ENCODE measurements at regions not wholly inside any gene's neighbourhood (a gene's known extent, or its start where the extent isn't known, plus 50 kb on each side); places are given as distances from the start of the nearest gene placed in this dataset.
"Not testable (repeated sequence)": the region's sequence is repeated elsewhere in the genome, so short reads cannot be mapped to it uniquely, and the experiment has no call there.

- no peak for DNase-seq (ENCODE audit: low read depth in 2 of 2)
Observed at GRCh38 chr11:129698212-129698611, 117.4 kb upstream of the TMEM45B start.

- no peak for DNase-seq (ENCODE audit: low read depth in 2 of 2)
Observed at GRCh38 chr11:129699711-129700304, 115.8 kb upstream of the TMEM45B start.

DNA sequence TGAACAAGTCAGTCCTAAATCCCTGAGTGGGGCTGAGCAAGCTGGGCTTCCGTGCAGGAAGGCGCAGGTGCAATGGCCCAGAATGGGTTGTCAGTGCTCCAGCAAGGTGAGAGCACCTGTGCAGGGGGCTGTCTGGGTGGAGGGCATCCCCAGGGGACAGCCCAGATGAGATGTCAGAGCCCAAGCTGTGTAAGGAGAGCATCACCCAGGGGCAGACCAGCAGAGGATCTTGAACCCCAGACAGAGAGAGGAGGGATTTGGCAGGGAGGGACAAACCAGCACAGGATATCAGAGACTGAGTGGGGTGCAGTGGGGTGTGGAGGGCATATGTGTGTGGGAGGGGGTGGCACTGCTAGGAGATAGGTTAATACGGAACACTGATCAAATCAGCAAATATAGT is 114.9 kb upstream of the TMEM45B start:
- DNase-seq (ENCODE audit: low read depth in 2 of 2): no peak

DNA sequence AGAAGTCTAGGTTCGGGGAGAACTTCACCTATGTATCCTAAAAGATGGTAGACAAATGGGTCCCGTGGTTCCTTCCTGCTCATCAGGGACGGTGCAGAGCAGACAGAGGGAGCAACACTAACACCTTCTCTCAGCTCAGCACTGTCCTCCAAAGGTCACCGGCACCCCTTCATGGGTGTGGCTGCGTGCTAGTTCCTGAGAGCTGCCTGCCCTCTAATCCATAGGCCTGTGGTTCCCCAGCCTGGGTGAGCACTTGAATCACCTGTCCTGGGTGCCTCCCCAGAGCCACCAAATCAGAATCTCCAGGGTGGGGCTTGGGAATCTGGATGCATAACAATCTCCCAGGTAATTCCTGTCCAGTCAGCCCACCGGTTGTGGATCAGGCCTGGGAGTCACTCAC is 113.9 kb upstream of the TMEM45B start:
- DNase-seq (ENCODE audit: low read depth in 2 of 2): no peak

- DNase-seq (ENCODE audit: low read depth in 2 of 2): no peak
Observed at GRCh38 chr11:129702410-129703398, 112.9 kb upstream of the TMEM45B start.

DNA sequence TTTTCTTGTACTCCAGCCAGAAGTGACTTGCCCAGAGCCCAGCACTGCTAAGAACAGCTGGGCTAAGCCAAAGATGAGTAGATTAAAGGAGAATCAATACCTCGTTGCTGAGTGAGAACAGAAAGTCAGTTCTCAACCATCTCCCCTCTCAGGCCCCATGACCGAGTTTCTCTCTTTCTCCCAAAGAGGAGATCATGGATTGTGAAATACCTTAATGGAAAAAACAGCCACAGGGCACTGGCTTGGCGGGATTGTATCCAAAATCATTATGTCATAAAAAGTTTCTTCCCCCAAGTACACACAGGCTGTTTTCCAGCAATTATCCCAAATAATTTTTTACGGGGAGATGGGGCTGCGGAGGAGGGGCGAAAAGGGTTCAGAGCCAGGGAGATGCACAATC is 111.8 kb upstream of the TMEM45B start:
- no peak for DNase-seq (ENCODE audit: low read depth in 2 of 2)

DNA sequence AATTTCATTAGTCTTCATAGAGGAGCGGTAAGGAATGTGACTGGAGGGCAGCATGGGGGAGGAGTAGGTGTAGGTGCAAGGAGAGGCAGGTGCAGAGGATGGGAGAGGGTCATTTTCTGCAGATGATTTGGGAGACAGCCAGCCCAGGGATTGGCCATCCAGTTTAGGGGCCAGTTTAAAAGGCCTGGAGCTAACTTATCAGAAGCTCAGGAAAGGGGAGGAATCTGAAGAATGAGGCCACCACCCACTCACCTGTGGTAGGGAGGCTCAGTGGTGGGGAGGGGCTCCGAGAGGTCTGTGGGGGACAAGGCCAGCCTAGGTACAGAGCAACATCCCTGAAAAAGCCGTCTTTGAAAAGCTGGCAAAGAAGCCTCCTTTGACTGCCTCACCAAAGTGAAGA is 110.8 kb upstream of the TMEM45B start:
- DNase-seq (ENCODE audit: low read depth in 2 of 2): no peak

DNA sequence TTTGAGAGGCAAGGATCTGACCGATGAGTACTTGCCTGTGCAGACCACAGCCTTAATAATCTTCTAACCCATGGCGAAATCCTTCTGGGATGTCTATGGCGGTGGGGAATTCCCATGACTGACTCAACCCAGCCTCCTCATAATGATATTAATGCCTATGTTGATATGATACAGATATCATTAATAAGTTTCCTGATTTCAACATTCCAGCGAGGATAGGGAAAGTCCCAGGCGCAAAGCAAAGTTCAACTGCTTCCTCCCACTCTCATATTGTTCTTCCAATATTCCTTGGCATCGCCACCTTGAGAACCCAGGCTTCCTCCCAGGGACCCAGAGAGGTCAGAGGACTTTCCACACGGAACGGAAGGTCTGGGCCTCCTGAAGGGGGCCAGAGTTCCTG is 110.3 kb upstream of the TMEM45B start:
- DNase-seq (ENCODE audit: low read depth in 2 of 2): no peak

GRCh38 chr11:129705933-129706332 is 109.7 kb upstream of the TMEM45B start:
- no peak for DNase-seq (ENCODE audit: low read depth in 2 of 2)

DNA sequence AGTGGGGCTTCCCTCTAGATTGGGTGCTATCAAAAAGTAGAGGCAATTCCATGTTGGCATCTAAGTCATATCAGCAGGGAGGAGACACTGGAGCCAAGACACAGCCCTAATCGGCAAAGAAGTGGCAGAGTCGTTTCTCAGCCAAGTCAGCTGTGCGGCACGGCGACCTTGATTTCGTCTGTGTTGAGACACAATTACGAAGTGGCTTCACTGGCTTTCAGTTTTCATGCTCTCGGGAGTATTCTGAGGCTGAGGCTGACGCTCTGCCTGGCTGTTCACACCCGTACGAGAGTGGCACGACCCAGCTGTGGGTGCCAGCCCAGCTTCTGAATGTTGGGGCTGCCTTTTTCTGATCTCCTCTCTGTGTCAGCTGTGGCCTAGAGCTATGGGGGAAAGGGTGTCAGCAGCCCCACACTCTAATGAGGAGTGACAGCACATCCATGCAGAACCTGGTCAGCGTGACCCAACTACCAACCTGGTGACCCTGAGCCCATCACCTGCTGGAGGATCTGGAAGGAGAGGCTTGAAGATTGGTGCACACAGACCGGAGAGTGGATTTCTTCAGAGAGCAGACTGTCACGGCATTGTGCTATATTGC is 105.7 kb upstream of the TMEM45B start:
- no peak for DNase-seq (ENCODE audit: low read depth in 2 of 2)

DNA sequence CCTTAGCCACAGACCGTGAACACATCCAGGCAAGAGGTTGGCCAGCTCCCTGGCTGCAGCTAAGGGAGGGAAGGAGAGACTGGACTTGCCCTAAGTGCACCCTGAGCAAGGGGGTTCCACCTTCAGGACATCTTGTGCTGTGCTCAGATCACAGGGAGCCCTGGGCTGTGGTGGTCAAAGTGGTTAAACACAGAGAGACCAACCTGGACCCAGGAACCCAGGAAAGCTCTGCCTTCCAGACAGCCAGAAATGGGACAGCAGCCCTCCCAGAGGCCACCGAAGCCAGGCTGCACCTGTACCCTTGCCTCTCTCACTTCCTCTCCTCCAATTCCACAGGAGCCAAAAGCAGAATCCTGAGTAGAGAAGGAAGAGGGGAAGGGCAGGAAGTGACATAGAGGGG is 105.2 kb upstream of the TMEM45B start:
- DNase-seq (ENCODE audit: low read depth in 2 of 2): no peak

DNA sequence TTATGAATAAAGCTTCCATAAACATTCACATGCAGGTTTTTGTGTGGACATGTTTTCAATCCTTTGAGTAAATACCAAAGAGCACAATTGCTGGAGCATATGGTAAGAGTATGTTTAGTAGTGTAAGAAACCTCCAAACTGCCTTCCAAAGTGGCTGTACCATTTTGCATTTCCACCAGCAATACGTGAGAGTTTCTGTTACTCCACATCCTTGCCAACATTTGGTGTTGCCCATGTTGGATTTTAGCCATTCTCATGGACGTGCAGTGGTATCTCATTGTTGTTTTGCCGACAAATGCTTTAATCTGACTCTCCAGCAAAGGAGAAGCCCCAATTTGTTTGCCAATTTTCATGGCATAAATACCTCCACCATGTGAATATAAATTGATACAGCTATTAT is 103.9 kb upstream of the TMEM45B start:
- DNase-seq (ENCODE audit: low read depth in 2 of 2): no peak

DNA sequence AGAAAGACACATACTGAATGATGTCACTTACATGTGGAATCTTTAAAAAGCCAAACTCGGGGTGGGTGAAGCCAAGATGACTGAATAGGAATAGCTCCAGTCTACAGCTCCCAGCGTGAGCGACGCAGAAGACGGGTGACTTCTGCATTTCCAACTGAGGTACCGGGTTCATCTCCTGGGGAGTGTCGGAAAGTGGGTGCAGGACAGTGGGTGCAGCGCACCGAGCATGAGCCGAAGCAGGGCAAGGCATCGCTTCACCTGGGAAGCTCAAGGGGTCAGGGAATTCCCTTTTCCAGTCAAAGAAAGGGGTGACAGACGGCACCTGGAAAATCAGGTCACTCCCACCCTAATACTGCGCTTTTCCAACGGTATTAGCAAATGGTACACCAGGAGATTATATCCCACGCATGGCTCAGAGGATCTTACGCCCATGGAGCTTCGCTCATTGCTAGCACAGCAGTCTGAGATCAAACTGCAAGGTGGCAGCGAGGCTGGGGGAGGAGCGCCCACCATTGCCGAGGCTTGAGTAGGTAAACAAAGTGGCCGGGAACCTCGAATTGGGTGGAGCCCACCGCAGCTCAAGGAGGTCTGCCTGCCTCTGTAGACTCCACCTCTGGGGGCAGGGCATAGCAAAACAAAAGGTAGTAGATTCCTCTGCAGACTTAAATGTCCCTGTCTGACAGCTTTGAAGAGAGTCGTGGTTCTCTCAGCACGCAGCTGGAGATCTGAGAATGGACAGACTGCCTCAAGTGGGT is 103.0 kb upstream of the TMEM45B start:
- DNase-seq (ENCODE audit: low read depth in 2 of 2): not testable (repeated sequence)

DNA sequence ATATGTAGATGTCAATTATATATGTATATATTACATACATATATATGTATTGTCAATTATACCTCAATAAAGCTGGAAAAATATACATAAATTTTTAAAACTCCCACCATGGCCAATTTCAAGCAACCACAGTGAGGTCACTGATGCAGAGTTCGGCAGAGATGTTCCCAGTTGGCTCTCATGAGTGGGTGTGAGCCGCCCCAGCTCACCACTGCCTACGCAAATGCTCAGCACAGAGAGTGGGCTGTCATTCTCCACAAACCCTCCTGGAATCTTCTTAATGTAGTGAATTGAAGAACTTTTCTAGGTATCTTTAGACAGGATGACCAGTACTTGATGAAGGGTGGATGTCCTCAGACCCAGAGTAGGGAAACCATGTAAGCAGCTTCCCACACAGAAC is 96.6 kb upstream of the TMEM45B start:
- no peak for DNase-seq (ENCODE audit: low read depth in 2 of 2)

GRCh38 chr11:129720156-129720555 is 95.5 kb upstream of the TMEM45B start:
- no peak for DNase-seq (ENCODE audit: low read depth in 2 of 2)

- DNase-seq (ENCODE audit: low read depth in 2 of 2): no peak
Observed at GRCh38 chr11:129720994-129721393, 94.7 kb upstream of the TMEM45B start.

GRCh38 chr11:129721685-129722084 is 94.0 kb upstream of the TMEM45B start:
- no peak for DNase-seq (ENCODE audit: low read depth in 2 of 2)

DNA sequence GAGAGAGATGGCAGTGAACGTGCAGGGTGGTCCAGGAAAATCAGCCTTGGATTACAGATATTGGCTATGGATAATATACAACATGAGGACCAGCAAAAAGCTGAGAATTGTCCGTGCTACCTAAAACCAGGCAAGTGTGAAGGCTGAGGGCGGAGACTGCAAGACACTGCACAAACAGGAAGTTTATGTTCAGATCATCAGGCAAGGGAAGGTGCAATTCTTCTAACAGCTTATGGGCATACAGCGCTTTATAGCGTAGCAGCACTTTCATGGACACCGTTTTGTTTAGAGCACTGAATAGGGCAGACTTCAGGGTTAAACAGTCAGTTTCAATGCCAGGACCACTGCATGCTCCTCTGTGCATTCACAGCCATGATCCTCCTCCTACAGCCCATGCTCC is 93.1 kb upstream of the TMEM45B start:
- DNase-seq (ENCODE audit: low read depth in 2 of 2): no peak

GRCh38 chr11:129723146-129723760 is 92.4 kb upstream of the TMEM45B start:
- DNase-seq (ENCODE audit: low read depth in 2 of 2): no peak

GRCh38 chr11:129723761-129724162 is 91.9 kb upstream of the TMEM45B start:
- DNase-seq (ENCODE audit: low read depth in 2 of 2): no peak

DNA sequence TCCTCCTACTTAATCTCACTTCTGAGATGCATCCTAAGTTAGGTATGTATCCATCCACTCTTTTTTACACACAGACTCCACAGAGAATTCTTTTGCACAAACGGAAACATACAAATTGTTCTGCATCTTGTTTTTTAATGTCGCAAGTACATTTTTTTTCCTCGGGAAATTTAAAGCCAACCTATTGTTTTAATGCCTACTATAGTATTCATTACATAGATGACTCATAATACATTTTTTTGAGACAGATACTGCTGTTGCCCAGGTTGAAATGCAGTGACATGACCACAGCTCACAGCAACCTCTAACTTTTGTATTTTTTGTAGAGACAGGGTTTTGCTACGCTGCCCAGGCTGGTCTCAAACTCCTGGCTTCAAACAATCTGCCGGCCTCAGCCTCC is 90.8 kb upstream of the TMEM45B start:
- no peak for DNase-seq (ENCODE audit: low read depth in 2 of 2)

DNA sequence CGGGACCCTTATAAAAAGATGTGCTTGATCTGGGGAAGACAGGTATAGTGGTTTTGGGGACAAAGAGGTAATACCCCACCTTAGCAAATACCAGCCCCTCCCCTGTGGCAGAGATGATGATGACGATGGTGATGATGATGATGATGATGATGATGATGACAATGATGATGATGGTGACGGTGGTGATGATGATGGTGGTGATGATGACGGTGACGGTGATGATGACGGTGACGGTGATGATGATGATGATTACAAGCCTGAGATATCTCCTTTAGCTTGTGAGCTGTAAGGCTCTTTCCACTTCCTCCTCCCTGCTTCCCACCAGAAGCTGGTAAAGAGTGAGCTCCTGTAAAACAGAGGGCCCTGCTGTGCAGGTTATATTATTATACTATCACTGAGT is 89.5 kb upstream of the TMEM45B start:
- no peak for DNase-seq (ENCODE audit: low read depth in 2 of 2)
